Prostate gland (tissue), 2 donors: ENCODE measurements at regions not wholly inside any gene's neighbourhood (a gene's known extent, or its start where the extent isn't known, plus 50 kb on each side); places are given as distances from the start of the nearest gene placed in this dataset.

ENCODE experiments used
- DNase-seq: peaks from one replicate; pipeline ENCODE4 v3.0.0-alpha.2; 2019; ENCODE audit warnings: low spot score
- H3K27ac ChIP-seq, 2 donors: fragments of 200-600 bp; sonication (generic); 2 replicates each; pipeline ENCODE4 v1.5.1; 2017 to 2019
- H3K27me3 ChIP-seq: fragments of 200-600 bp; sonication (generic); replicated peaks from 2 replicates; pipeline ENCODE4 v1.5.1; 2019; ENCODE audit not compliant: insufficient read depth
- H3K36me3 ChIP-seq, 2 donors: fragments of 200-600 bp; sonication (generic); 1 replicate in 1 of 2; 2 replicates in 1 of 2; pipeline versions ENCODE4 v1.5.1 to v1.8.1; 2017 to 2019
- H3K4me1 ChIP-seq: fragments of 200-600 bp; sonication (generic); replicated peaks from 2 replicates; pipeline ENCODE4 v1.5.1; 2019
- H3K4me3 ChIP-seq, 2 donors: fragments of 200-600 bp; sonication (generic); 2 replicates each; pipeline ENCODE4 v1.5.1; 2017 to 2019
- H3K9me3 ChIP-seq: fragments of 200-600 bp; sonication (generic); 2 replicates; pipeline ENCODE4 v1.5.1; 2017
- POLR2A ChIP-seq: fragments of 450-650 bp; IDR thresholded peaks from one replicate; pipeline ENCODE4 v1.6.1; 2016; ENCODE audit warnings: antibody characterized with exemption, mild to moderate bottlenecking
- POLR2AphosphoS5 ChIP-seq: sonication (generic); formaldehyde crosslinking; IDR thresholded peaks from one replicate; pipeline ENCODE4 v1.6.1; 2017; ENCODE audit warnings: antibody characterized with exemption
- WGBS: methylation state at CpG from one replicate; pipeline ENCODE4 v1.1.5; 2018; 5-methylcytosine and 5-hydroxymethylcytosine counted together
- intact Hi-C: fragments of 100-400 bp; cut with DNase I; formaldehyde crosslinking; loops from one replicate; pipeline ENCODE4 v1.14.2; 2022
- TF ChIP-seq, protein P1 (sequence below), 4 experiments: fragments of 200-600 bp in 2 of 4; fragments of 450-650 bp in 2 of 4; sonication (generic) in 2 of 4; IDR thresholded peaks; 1 replicate in 3 of 4; 2 replicates in 1 of 4; pipeline ENCODE4 v1.5.1; 2016 to 2019; ENCODE audit warnings: antibody characterized with exemption in 4 of 4, mild to moderate bottlenecking in 2 of 4, moderate library complexity in 2 of 4

DNA sequence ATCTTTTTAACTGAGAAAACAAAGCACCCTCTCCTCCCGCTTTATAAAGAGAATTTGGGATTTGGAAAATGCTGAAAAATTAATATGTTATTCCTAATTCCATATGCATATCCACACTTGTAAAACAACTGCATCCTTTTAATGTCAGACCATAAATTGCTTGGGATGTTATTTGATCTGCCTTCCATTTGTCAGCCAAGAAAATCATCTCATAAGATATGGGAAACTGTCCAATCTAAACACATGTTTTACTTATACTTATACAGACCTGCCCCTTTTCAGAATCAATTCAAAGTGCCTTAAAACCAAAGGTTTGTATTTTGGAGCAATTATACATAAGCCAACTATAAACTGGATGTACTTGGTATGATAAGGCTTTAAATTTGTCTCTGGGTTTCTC, 595.5 kb upstream of the PFKP start:
- intact Hi-C loops: no loop called here
- no peaks in the 10 kb centered on the region for H3K36me3 ChIP-seq
- H3K9me3 ChIP-seq: no peaks in the 10 kb centered on the region
- no peaks in the 10 kb centered on the region for H3K27me3 ChIP-seq
- no peak overlapping the region for H3K27ac ChIP-seq
- DNase-seq: no peak
- WGBS: 61% methylated on average over 1 of the region's 1 CpG
- H3K4me3 ChIP-seq: no peak overlapping the region
- H3K4me1 ChIP-seq: no peaks in the 10 kb centered on the region
- no peak for TF ChIP-seq POLR2A
- TF ChIP-seq POLR2AphosphoS5: no peak
- TF ChIP-seq, protein P1, sequence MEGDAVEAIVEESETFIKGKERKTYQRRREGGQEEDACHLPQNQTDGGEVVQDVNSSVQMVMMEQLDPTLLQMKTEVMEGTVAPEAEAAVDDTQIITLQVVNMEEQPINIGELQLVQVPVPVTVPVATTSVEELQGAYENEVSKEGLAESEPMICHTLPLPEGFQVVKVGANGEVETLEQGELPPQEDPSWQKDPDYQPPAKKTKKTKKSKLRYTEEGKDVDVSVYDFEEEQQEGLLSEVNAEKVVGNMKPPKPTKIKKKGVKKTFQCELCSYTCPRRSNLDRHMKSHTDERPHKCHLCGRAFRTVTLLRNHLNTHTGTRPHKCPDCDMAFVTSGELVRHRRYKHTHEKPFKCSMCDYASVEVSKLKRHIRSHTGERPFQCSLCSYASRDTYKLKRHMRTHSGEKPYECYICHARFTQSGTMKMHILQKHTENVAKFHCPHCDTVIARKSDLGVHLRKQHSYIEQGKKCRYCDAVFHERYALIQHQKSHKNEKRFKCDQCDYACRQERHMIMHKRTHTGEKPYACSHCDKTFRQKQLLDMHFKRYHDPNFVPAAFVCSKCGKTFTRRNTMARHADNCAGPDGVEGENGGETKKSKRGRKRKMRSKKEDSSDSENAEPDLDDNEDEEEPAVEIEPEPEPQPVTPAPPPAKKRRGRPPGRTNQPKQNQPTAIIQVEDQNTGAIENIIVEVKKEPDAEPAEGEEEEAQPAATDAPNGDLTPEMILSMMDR (IDR thresholded peaks at IDR 0.05): no peak

DNA sequence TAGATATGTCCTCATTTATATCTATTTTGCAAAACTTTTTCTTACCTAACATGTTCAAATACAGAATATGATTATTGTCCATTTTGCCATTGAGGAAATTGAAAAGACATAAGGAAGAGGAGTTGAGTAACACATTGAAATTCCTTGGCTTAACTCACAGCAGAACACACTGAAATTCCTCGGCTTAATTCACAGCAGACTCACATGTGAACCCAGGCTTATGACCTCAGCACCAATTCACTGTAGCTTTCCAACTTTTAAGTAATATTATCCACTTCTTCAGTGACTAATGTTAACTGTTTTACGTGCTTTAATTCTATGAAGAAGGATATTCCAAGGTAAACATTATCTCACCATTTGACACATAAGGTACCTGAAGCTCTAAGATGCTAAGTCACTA, 597.5 kb upstream of the PFKP start:
- intact Hi-C loops: no loop called here
- TF ChIP-seq, protein P1 (IDR thresholded peaks at IDR 0.05): no peak
- no peak for TF ChIP-seq POLR2A
- TF ChIP-seq POLR2AphosphoS5: no peak
- no peak overlapping the region for H3K4me3 ChIP-seq
- no peaks in the 10 kb centered on the region for H3K4me1 ChIP-seq
- H3K9me3 ChIP-seq: no peaks in the 10 kb centered on the region
- no peaks in the 10 kb centered on the region for H3K36me3 ChIP-seq
- no peaks in the 10 kb centered on the region for H3K27me3 ChIP-seq
- H3K27ac ChIP-seq: no peak overlapping the region
- no peak for DNase-seq
- WGBS: 66% methylated on average over 2 of the region's 2 CpGs

DNA sequence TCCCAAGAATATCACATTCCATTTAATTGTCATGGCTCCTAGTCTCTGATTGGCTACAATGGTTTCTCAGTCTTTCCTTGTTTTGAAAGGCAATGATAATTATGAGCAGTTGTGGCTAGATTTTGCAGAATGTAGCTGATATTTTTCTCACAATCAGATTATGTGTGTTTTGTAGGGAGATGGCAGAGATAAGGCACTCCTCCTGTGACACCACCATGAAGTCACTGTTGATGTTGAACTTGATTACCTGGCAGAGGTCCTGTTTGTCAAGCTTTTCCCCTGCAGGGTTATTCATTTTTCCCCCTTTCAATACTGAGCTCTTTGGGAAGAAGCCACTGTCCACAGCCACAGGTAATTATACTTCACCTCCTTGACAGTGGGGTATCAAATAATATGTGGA, 602.9 kb upstream of the PFKP start:
- H3K9me3 ChIP-seq: no peaks in the 10 kb centered on the region
- no peaks in the 10 kb centered on the region for H3K36me3 ChIP-seq
- intact Hi-C loops: no loop called here
- no peaks in the 10 kb centered on the region for H3K27me3 ChIP-seq
- no peaks in the 10 kb centered on the region for H3K4me1 ChIP-seq
- TF ChIP-seq POLR2A (no peak), POLR2AphosphoS5 (no peak)
- TF ChIP-seq, protein P1 (IDR thresholded peaks at IDR 0.05): no peak
- no peak for DNase-seq
- no peak overlapping the region for H3K27ac ChIP-seq
- H3K4me3 ChIP-seq: no peak overlapping the region

DNA sequence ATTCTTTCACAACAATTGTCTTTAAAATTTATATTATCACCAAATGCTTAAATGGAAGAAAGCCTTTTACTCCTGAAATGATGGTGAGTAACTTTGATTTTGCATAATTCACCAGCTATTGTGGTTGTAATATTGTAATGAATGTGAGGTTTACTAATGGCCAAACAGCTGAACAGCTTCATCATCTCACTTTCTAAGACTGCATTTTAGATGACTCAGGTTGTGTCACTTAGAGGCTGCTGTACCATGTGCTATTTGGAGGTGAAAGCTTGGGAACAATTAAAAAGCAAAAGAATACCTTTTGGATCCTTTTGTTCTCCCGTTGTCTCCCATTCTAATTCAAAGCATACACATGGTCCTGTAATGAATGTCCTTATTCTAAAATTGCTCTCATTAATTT, 604.0 kb upstream of the PFKP start:
- H3K4me1 ChIP-seq: no peaks in the 10 kb centered on the region
- no peak for DNase-seq
- no peak overlapping the region for H3K4me3 ChIP-seq
- no peaks in the 10 kb centered on the region for H3K36me3 ChIP-seq
- H3K9me3 ChIP-seq: no peaks in the 10 kb centered on the region
- H3K27me3 ChIP-seq: no peaks in the 10 kb centered on the region
- TF ChIP-seq POLR2A: no peak
- TF ChIP-seq, protein P1 (IDR thresholded peaks at IDR 0.05): no peak
- no peak for TF ChIP-seq POLR2AphosphoS5
- intact Hi-C loops: no loop called here
- 68% methylated on average over 1 of the region's 1 CpG for WGBS
- H3K27ac ChIP-seq: no peak overlapping the region

DNA sequence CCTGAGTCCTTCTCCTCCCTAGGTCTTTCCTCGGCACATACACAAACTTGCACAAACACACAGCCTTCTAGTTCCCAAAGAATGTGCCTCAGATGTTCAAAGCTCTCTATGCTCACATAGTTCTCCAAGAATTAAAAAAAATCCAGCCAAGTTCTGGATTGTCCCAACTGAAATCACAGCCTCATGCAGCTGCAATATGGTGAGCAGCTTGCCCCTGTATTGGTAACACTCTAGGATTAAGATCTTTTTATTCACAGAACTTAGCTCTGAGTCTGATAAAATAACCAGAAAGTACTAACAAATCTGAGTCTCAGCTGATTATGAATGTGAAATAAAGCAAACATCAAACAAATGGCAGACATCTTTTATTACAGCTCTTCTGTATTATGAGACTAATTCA, 604.8 kb upstream of the PFKP start:
- H3K36me3 ChIP-seq: no peaks in the 10 kb centered on the region
- TF ChIP-seq POLR2AphosphoS5 (no peak), POLR2A (no peak)
- TF ChIP-seq, protein P1 (IDR thresholded peaks at IDR 0.05): no peak
- H3K4me1 ChIP-seq: no peaks in the 10 kb centered on the region
- H3K27ac ChIP-seq: no peak overlapping the region
- no peaks in the 10 kb centered on the region for H3K27me3 ChIP-seq
- no peaks in the 10 kb centered on the region for H3K9me3 ChIP-seq
- 93% methylated on average over 1 of the region's 1 CpG for WGBS
- DNase-seq: no peak
- intact Hi-C loops: no loop called here
- H3K4me3 ChIP-seq: no peak overlapping the region
